GM18502 (cell line): ENCODE measurements at regions not wholly inside any gene's neighbourhood (a gene's known extent, or its start where the extent isn't known, plus 50 kb on each side); places are given as distances from the start of the nearest gene placed in this dataset.
A peak's percentile ranks its signal among the peaks of the same experiment; 100 is the strongest.

Source experiments
- ATAC-seq: cut with Tn5 transposase; IDR thresholded peaks from one replicate; pipeline ENCODE4 v1.9.1; 2021; ENCODE audit warnings: mild to moderate bottlenecking; ENCODE audit not compliant: unreplicated experiment, poor library complexity

GRCh38 chr7:96638669-96639068, 71.0 kb downstream of the SEM1 start:
- no peak for ATAC-seq

GRCh38 chr7:96637522-96637921, 72.1 kb downstream of the SEM1 start:
- no peak for ATAC-seq

DNA sequence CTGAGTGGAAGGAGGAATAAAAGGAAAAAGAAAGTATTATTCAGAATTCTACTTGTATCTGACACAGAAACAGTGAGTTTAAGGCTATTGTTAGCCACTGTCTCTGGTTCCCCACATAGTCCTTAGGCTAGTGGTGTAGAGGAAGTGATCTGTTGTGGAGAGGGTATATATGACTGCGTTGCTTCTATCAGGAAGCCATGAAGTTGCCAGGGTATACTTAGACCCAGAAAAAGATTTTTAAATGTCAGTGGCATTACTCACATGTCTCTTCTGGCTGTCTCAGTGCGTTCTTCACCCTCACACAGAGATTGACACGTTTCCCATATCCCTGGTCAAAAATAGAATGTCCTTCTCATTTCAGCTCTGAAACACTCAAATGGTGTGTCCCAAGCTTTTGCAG, 72.7 kb downstream of the SEM1 start:
- no peak for ATAC-seq

GRCh38 chr7:96636342-96636860, 73.2 kb downstream of the SEM1 start:
- no peak for ATAC-seq

DNA sequence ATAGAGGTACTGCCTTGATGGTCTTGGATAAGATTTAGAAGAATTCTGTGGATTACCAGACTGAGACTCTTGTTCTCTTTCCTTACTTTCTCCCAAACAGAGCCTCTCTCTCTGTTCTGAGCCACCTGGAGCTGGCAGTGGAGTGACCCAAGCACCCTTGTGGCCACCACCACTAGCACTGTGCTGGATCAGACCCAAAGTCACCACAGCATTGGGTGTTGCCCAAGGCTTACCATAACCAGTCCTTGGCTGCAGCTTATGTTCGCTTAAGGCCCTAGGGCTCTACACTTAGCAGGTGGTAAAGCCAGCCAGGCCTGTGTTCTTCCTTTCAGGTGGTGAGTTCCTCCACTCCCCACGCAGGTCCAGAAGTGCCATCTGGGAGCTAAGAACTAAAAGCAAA, 79.8 kb downstream of the SEM1 start:
- no peak for ATAC-seq

GRCh38 chr7:96624954-96625353, 84.7 kb downstream of the SEM1 start:
- no peak for ATAC-seq

DNA sequence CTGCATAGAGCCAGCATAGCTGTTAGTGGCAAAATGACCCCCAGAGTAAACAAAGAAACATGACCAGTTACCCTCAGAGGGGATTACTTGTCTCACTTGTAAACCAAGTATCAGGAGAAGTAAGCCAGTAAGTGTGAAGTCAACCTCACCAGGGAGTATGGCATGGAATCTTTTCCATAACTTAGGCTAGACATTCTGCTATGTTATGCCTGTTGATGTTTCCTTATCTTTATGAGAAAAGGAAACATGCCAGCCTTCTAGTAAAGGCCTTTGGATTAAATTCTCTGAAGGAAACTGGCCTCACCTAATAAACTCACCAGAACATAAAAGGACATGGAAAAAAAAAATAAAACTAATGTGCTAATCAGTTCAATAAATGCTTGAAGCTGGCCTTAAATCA, 87.7 kb downstream of the SEM1 start:
- no peak for ATAC-seq

GRCh38 chr7:96614154-96614867, 95.3 kb downstream of the SEM1 start:
- ATAC-seq, result peak; percentile 85

DNA sequence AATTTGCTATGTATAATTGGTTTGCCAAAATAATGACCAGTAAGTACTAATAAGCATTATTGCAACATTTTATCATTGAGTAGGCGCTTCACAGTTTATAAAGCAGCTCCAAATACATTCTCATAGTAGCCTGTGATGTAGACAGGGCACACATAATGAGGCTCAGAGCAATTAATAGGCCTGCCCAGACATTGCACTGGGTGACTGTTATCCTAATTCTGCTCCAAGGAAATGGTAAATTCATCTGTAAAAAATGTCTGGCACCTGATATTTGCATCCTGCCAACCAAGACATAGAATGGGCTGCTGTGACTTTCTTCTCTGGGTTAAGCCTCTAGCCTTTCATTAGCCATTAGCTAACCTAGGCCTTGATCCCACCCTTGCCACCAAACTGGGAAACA, 97.6 kb downstream of the SEM1 start:
- ATAC-seq, result no peak

DNA sequence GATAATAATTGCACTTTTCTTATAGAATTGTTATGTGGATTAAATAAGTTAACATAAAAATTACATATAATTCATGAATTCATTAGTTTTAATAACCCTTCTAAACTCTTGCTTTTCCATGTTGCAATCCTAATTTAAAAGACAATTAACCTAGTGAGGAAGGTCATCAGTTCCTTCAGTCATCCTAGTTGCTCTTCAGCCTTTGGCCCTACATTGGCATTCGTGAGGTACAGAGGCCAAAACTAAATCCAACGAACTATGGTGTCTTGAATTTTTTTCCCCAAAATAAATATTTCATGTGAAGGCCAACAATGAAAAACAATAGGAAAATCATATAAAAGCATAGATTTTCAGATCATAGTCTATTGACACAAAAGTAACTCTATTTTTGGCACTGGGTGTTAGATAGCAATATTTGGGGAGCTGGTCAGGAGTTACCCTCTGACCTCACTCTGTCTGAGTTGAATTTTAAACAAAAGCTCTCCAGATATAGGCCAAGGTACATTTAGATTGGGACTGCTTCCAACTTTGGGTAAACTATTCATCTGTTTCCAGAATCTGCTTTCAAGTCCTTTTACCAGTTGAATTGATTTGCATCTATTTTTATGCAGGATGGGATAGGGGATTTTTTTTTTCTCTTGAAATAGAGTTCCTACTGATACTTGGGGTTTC, 104.5 kb downstream of the SEM1 start:
- ATAC-seq, result no peak

- no peak for ATAC-seq
Measured at GRCh38 chr7:96599288-96599936, 110.2 kb downstream of the SEM1 start.

- no peak for ATAC-seq
Measured at GRCh38 chr7:96598421-96598820, 111.2 kb downstream of the SEM1 start.

- no peak for ATAC-seq
Measured at GRCh38 chr7:96596120-96596826, 113.4 kb downstream of the SEM1 start.

- no peak for ATAC-seq
Measured at GRCh38 chr7:96591900-96592676, 117.6 kb downstream of the SEM1 start.

GRCh38 chr7:96591159-96591899, 118.3 kb downstream of the SEM1 start:
- no peak for ATAC-seq

DNA sequence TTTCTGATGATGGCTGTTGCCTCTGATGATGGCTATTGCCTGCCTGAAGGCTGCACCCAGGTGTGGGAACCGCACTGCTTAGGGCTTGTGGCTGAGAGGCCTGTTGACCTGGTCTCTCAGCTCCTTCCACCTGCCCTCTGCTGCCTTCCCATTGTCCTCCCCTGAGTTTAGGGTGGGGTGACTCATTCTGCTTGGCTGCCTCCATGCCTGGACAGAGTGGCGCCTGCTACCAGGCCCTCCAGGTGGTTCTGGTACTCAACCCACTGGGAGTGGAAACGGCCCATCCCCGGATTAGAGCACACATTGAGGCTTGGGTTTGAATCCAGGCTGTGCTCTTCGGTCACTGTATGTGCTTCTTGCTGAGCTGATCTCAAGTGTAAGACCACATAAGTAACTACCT, 120.6 kb downstream of the SEM1 start:
- no peak for ATAC-seq

DNA sequence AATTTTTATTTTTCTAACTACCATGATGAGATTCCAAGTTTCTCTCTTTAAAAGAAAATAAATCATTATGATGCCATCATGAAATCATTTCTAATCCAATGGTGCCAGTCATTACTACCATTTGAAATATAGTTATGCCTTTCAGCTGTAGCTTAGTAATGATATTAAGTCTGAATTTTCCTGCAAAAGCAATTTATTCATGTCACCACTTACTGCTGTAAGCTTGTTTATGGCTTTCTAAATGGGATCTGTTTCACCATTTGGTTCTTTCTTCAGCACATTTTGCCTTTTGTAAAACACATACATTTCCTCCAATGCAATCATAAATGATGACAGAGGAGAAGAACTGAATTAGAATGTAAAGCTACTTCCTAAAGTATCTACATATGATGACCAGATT, 130.5 kb downstream of the SEM1 start:
- ATAC-seq, result no peak

GRCh38 chr7:96578606-96579005, 131.0 kb downstream of the SEM1 start:
- no peak for ATAC-seq

GRCh38 chr7:96563409-96563808, 146.2 kb downstream of the SEM1 start:
- no peak for ATAC-seq
